DOHH2 (cell line): ENCODE measurements at regions not wholly inside any gene's neighbourhood (a gene's known extent, or its start where the extent isn't known, plus 50 kb on each side); places are given as distances from the start of the nearest gene placed in this dataset.

Experiments used
- CTCF ChIP-seq: fragments of 200-600 bp; sonication (generic); IDR thresholded peaks from one replicate; pipeline ENCODE4 v1.5.1; 2014; ENCODE audit warnings: antibody characterized with exemption, mild to moderate bottlenecking, low read depth, low read length; ENCODE audit not compliant: poor library complexity, severe bottlenecking
- EZH2phosphoT487 ChIP-seq: fragments of 200-600 bp; sonication (generic); IDR thresholded peaks from 2 replicates; pipeline ENCODE4 v1.6.1; 2017; ENCODE audit warnings: borderline replicate concordance, mild to moderate bottlenecking, antibody characterized with exemption, low read length, moderate library complexity, mixed read lengths

- TF ChIP-seq CTCF (no peak), EZH2phosphoT487 (no peak)
Observed at GRCh38 chr12:127480775-127481314, 786.1 kb upstream of the TMEM132C start.
